WTC11 (cell line): ENCODE measurements at regions not wholly inside any gene's neighbourhood (a gene's known extent, or its start where the extent isn't known, plus 50 kb on each side); places are given as distances from the start of the nearest gene placed in this dataset.

ENCODE experiments used
- ATAC-seq: fragments of 200-7000 bp; cut with Tn5 transposase; 2 replicates; pipeline ENCODE4 v1.10.0; 2021; ENCODE audit warnings: mild to moderate bottlenecking, moderate library complexity
- CTCF ChIA-PET: fragments of 300-600 bp; sonication (Branson Sonifier 250); formaldehyde crosslinking; loops from one replicate; lab custom pipeline; 2021; ENCODE audit warnings: antibody characterized with exemption; lab: Charles Lee
- POLR2A ChIA-PET: fragments of 350-600 bp; sonication (Branson Sonifier 250); formaldehyde crosslinking; loops from one replicate; lab custom pipeline; 2021; ENCODE audit warnings: antibody characterized with exemption; lab: Charles Lee
- DNase-seq: peaks from one replicate; pipeline ENCODE4 v3.0.0; 2021; ENCODE audit warnings: low spot score
- H3K27ac Mint-ChIP-seq: 2 replicates; pipeline ENCODE4 v1.8.0; 2021; ENCODE audit warnings: mixed read lengths
- H3K27me3 Mint-ChIP-seq: 2 replicates; pipeline ENCODE4 v1.8.0; 2021; ENCODE audit warnings: low read depth, mild to moderate bottlenecking, moderate library complexity, mixed read lengths
- H3K36me3 Mint-ChIP-seq: 2 replicates; pipeline ENCODE4 v1.8.0; 2021; ENCODE audit warnings: mixed read lengths
- H3K4me1 Mint-ChIP-seq: 2 replicates; pipeline ENCODE4 v1.8.0; 2022; ENCODE audit warnings: mixed read lengths
- H3K4me3 Mint-ChIP-seq: 2 replicates; pipeline ENCODE4 v1.8.0; 2021; ENCODE audit warnings: mild to moderate bottlenecking, moderate library complexity, mixed read lengths
- H3K9me3 Mint-ChIP-seq: 2 replicates; pipeline ENCODE4 v1.8.0; 2021; ENCODE audit warnings: mixed read lengths
- CDX4 ChIP-seq: fragments of 250-450 bp; sonication (Bioruptor Pico); IDR thresholded peaks from 2 replicates; pipeline ENCODE4 v1.9.0; 2021; ENCODE audit warnings: moderate library complexity, mild to moderate bottlenecking, inconsistent platforms, borderline replicate concordance
- CREB1 ChIP-seq: sonication (generic); formaldehyde crosslinking; IDR thresholded peaks from 2 replicates; pipeline ENCODE4 v1.8.0; 2023; ENCODE audit warnings: mild to moderate bottlenecking, missing genetic modification reagents
- CREM ChIP-seq: sonication (generic); formaldehyde crosslinking; IDR thresholded peaks from 2 replicates; pipeline ENCODE4 v1.8.1; 2022; ENCODE audit warnings: mild to moderate bottlenecking, missing genetic modification reagents, moderate library complexity
- ETV6 ChIP-seq: sonication (generic); formaldehyde crosslinking; IDR thresholded peaks from 2 replicates; pipeline ENCODE4 v1.8.1; 2022; ENCODE audit warnings: mild to moderate bottlenecking, missing genetic modification reagents
- JUN ChIP-seq: sonication (generic); formaldehyde crosslinking; IDR thresholded peaks from 2 replicates; pipeline ENCODE4 v1.8.0; 2023; ENCODE audit warnings: mild to moderate bottlenecking, missing genetic modification reagents
- KAT7 ChIP-seq: sonication (generic); formaldehyde crosslinking; IDR thresholded peaks from 2 replicates; pipeline ENCODE4 v1.8.1; 2023; ENCODE audit warnings: missing genetic modification reagents, mild to moderate bottlenecking, borderline replicate concordance
- MXD4 ChIP-seq: fragments of 250-450 bp; sonication (Bioruptor Pico); IDR thresholded peaks from 2 replicates; pipeline ENCODE4 v1.8.0; 2021; ENCODE audit warnings: mild to moderate bottlenecking, moderate library complexity, borderline replicate concordance
- NR1H2 ChIP-seq: sonication (generic); formaldehyde crosslinking; IDR thresholded peaks from 2 replicates; pipeline ENCODE4 v1.9.0; 2021; ENCODE audit warnings: mild to moderate bottlenecking, moderate library complexity, missing genetic modification reagents
- NR2C2 ChIP-seq: sonication (generic); formaldehyde crosslinking; IDR thresholded peaks from 2 replicates; pipeline ENCODE4 v1.8.0; 2022; ENCODE audit warnings: mild to moderate bottlenecking, missing genetic modification reagents
- NR3C1 ChIP-seq: sonication (generic); formaldehyde crosslinking; conservative IDR thresholded peaks from 2 replicates; pipeline ENCODE4 v1.8.1; 2023; ENCODE audit warnings: low read depth, mild to moderate bottlenecking, missing genetic modification reagents
- OVOL2 ChIP-seq: fragments of 250-450 bp; sonication (Bioruptor Pico); IDR thresholded peaks from 2 replicates; pipeline ENCODE4 v1.9.0; 2021; ENCODE audit warnings: mild to moderate bottlenecking, borderline replicate concordance
- PRDM15 ChIP-seq: sonication (generic); formaldehyde crosslinking; IDR thresholded peaks from 2 replicates; pipeline ENCODE4 v1.8.0; 2022; ENCODE audit warnings: missing genetic modification reagents
- PRRX2 ChIP-seq: fragments of 250-450 bp; sonication (Bioruptor Pico); IDR thresholded peaks from 2 replicates; pipeline ENCODE4 v1.8.0; 2021; ENCODE audit warnings: mild to moderate bottlenecking
- SMAD3 ChIP-seq: sonication (generic); formaldehyde crosslinking; IDR thresholded peaks from 2 replicates; pipeline ENCODE4 v1.8.0; 2022; ENCODE audit warnings: missing genetic modification reagents, mild to moderate bottlenecking, borderline replicate concordance
- SMAD4 ChIP-seq: sonication (generic); formaldehyde crosslinking; IDR thresholded peaks from 2 replicates; pipeline ENCODE4 v1.8.0; 2022; ENCODE audit warnings: mild to moderate bottlenecking, missing genetic modification reagents
- STAT6 ChIP-seq: sonication (generic); formaldehyde crosslinking; conservative IDR thresholded peaks from 2 replicates; pipeline ENCODE4 v1.8.1; 2023; ENCODE audit warnings: mild to moderate bottlenecking, low read depth, missing genetic modification reagents, moderate library complexity
- TEAD1 ChIP-seq: sonication (generic); formaldehyde crosslinking; IDR thresholded peaks from 2 replicates; pipeline ENCODE4 v1.8.0; 2022; ENCODE audit warnings: mild to moderate bottlenecking, missing genetic modification reagents
- ZBTB21 ChIP-seq: sonication (generic); formaldehyde crosslinking; IDR thresholded peaks from 2 replicates; pipeline ENCODE4 v1.8.1; 2023; ENCODE audit warnings: mild to moderate bottlenecking, missing genetic modification reagents, borderline replicate concordance
- ZMAT4 ChIP-seq: fragments of 250-450 bp; sonication (Bioruptor Pico); IDR thresholded peaks from 2 replicates; pipeline ENCODE4 v1.9.0; 2021; ENCODE audit warnings: mild to moderate bottlenecking
- ZNF219 ChIP-seq: sonication (generic); formaldehyde crosslinking; IDR thresholded peaks from 2 replicates; pipeline ENCODE4 v1.8.0; 2023; ENCODE audit warnings: missing genetic modification reagents, mild to moderate bottlenecking, borderline replicate concordance
- ZNF232 ChIP-seq: sonication (generic); formaldehyde crosslinking; IDR thresholded peaks from 2 replicates; pipeline ENCODE4 v1.8.0; 2022; ENCODE audit warnings: mild to moderate bottlenecking, missing genetic modification reagents
- ZNF281 ChIP-seq: sonication (generic); formaldehyde crosslinking; IDR thresholded peaks from 2 replicates; pipeline ENCODE4 v1.8.0; 2023; ENCODE audit warnings: mild to moderate bottlenecking, missing genetic modification reagents
- ZNF416 ChIP-seq: fragments of 250-450 bp; sonication (Bioruptor Pico); IDR thresholded peaks from 2 replicates; pipeline ENCODE4 v1.9.0; 2021; ENCODE audit warnings: mild to moderate bottlenecking, inconsistent platforms
- ZNF671 ChIP-seq: fragments of 250-450 bp; sonication (Bioruptor Pico); IDR thresholded peaks from 2 replicates; pipeline ENCODE4 v1.8.0; 2021; ENCODE audit warnings: mild to moderate bottlenecking

GRCh38 chr5:23613566-23613965 is 106.2 kb downstream of the PRDM9 start:
- H3K27ac Mint-ChIP-seq, result no peak overlapping the region
- DNase-seq (no peak), ATAC-seq (no peak)
- peaks cover 55% of the 10 kb centered on the region for H3K36me3 Mint-ChIP-seq
- no peak for TF ChIP-seq PRDM15 (CRISPR knock-in tag)
- TF ChIP-seq CREM (CRISPR knock-in tag), result no peak
- no peak for TF ChIP-seq ZNF671 (CRISPR knock-in tag)
- no peak for TF ChIP-seq ZBTB21 (CRISPR knock-in tag)
- no peak for TF ChIP-seq NR2C2 (CRISPR knock-in tag)
- no peak for TF ChIP-seq JUN (CRISPR knock-in tag)
- TF ChIP-seq CDX4 (CRISPR knock-in tag), result no peak
- no peak for TF ChIP-seq ZMAT4 (CRISPR knock-in tag)
- no peak for TF ChIP-seq MXD4 (CRISPR knock-in tag)
- TF ChIP-seq NR3C1 (CRISPR knock-in tag), result no peak
- no peak for TF ChIP-seq CREB1 (CRISPR knock-in tag)
- no peaks in the 10 kb centered on the region for H3K4me1 Mint-ChIP-seq
- H3K4me3 Mint-ChIP-seq, result no peak overlapping the region
- POLR2A ChIA-PET, result no interaction called here
- no peaks in the 10 kb centered on the region; the same call in 1 of the 2 replicates for H3K27me3 Mint-ChIP-seq
- peaks cover 71% of the 10 kb centered on the region for H3K9me3 Mint-ChIP-seq
- CTCF ChIA-PET, result interaction anchor here (0.6 kb wide), 1 partner anchor 317 kb away, joined by 4 read pairs; no protein-coding TSS in a partner anchor

GRCh38 chr5:23614422-23614821 is 107.0 kb downstream of the PRDM9 start:
- TF ChIP-seq SMAD4 (CRISPR knock-in tag), result no peak
- no peak for TF ChIP-seq SMAD3
- no peak for TF ChIP-seq KAT7
- TF ChIP-seq ETV6 (CRISPR knock-in tag), result no peak
- no peak for TF ChIP-seq ZNF219 (CRISPR knock-in tag)
- TF ChIP-seq ZNF232 (CRISPR knock-in tag), result no peak
- TF ChIP-seq NR1H2, result no peak
- no peak for TF ChIP-seq PRRX2
- TF ChIP-seq OVOL2 (CRISPR knock-in tag), result no peak
- no peak for TF ChIP-seq TEAD1 (CRISPR knock-in tag)
- TF ChIP-seq ZNF416 (CRISPR knock-in tag), result no peak
- no peak overlapping the region for H3K4me3 Mint-ChIP-seq
- H3K27me3 Mint-ChIP-seq, result no peaks in the 10 kb centered on the region; the same call in 1 of the 2 replicates
- ATAC-seq, result no peak
- ChIA-PET CTCF (no interaction called here), POLR2A (no interaction called here)
- H3K4me1 Mint-ChIP-seq, result no peaks in the 10 kb centered on the region
- peaks cover 55% of the 10 kb centered on the region for H3K36me3 Mint-ChIP-seq
- no peak for DNase-seq
- H3K27ac Mint-ChIP-seq, result no peak overlapping the region
- peaks cover 71% of the 10 kb centered on the region for H3K9me3 Mint-ChIP-seq

- Mint-ChIP-seq H3K9me3 (0 out of 2 replicates have a peak, but pooled peaks cover 3% of the 10 kb centered on the region), H3K4me1 (no peaks in the 10 kb centered on the region)
- TF ChIP-seq STAT6 (CRISPR knock-in tag) (no peak), ZNF281 (CRISPR knock-in tag) (no peak), CDX4 (CRISPR knock-in tag) (no peak), ZNF232 (CRISPR knock-in tag) (no peak), ZBTB21 (CRISPR knock-in tag) (no peak), PRRX2 (no peak)
Measured at GRCh38 chr5:23626961-23627360, 119.6 kb downstream of the PRDM9 start.

More at GRCh38 chr5:23626961-23627360, 119.6 kb downstream of the PRDM9 start:
- no peaks in the 10 kb centered on the region for H3K36me3 Mint-ChIP-seq
- H3K27ac Mint-ChIP-seq, result no peak overlapping the region
- no peak for DNase-seq
- H3K27me3 Mint-ChIP-seq, result no peaks in the 10 kb centered on the region
- POLR2A ChIA-PET, result no interaction called here
- no peak for ATAC-seq
- no peak overlapping the region for H3K4me3 Mint-ChIP-seq
- CTCF ChIA-PET, result no interaction called here
